ENCODE measurements at regions not wholly inside any gene's neighbourhood (a gene's known extent, or its start where the extent isn't known, plus 50 kb on each side); places are given as distances from the start of the nearest gene placed in this dataset.
A peak's percentile ranks its signal among the peaks of the same experiment; 100 is the strongest.

DNA sequence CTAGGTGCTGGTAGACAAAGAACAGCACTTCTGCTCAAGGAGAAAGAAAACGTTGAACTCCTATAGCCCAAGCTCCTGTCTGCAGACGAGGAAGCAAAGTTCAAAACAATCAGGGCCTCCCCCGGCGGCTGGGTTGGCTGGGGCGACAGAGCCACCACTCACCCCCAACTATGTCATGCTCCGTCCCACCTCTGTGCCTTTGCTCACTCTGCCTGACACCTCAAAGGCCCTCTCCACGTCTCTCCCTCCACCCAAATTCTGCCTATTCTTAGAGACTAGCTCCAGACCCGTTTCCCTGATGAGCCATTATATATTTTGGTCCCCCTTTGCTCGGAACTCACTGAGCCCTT is 304.3 kb downstream of the TLE3 start:
- no peak for DNase-seq (ENCODE audit: low read depth)

DNA sequence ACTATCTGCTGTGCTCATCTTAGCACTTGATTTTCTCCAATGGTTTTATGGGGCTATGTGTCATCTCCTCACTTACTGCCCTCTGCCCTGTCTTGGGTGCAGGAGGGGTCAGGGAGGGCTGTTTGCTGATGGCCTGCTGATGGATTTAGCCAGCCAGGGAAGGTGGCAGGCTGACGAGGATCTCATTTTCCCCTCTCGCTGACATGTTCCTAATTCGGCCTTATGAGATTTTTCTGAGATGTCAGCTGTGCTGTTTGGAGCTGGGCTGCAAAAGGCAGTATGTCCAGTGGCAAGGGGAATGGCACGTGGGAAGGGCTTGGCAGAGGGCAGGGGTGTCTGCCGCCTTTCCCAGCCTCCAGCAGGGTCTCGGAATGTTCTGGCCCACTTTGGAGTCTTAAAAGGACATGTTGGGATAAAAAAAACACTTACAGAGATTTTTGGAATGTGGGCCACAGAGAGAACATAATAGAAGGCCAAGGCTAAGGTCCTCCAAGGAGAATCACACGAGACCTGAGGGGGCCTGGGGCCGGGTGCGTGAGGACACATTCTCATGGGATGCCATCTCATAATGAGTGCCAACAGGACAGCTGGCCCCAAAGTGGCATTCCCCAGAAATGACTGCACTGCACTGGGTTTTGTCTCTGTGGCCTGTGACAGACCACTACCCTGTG is 303.8 kb downstream of the TLE3 start:
- DNase-seq (ENCODE audit: low read depth), result peak; percentile 32

DNA sequence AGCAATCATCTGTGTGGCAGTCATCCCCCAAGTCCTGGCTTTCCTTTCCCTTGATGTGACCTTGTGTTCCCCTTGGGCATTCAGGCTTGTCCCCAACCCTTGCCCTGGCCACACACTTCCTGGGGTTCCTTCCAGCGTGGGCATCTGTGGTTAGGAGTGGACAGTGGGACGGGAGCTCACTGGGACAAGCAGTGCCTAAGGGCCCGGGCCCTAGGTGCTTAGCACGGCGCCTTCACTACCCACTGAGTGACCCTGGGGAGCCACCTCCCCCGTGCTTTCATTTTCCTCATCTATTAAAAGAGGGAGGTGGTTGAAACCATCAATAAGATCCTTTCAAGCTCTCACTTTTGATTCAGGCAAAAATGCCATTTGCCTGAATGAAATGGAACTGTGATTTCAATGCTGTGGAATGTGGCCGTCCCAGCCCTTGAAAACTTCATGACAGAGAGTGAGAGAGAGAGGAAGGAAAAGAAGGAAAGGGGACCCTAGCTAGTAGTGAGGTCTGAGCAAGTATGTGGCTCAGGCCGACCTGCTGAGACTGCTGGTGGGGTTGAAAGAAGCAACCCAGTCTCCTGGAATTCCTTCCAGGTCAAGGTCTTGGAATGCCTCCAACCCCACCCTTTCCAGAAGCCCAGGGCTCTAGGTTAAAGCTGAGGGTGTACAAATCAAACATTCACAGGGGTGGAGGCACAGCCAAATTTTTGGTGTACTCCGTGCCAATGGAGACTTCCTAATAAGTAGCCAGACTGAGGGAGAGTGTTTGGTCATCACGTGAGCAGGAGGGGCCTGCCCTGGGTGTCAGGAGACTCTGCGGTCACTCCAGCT is 302.9 kb downstream of the TLE3 start:
- DNase-seq (ENCODE audit: low read depth), result peak; percentile 76

DNA sequence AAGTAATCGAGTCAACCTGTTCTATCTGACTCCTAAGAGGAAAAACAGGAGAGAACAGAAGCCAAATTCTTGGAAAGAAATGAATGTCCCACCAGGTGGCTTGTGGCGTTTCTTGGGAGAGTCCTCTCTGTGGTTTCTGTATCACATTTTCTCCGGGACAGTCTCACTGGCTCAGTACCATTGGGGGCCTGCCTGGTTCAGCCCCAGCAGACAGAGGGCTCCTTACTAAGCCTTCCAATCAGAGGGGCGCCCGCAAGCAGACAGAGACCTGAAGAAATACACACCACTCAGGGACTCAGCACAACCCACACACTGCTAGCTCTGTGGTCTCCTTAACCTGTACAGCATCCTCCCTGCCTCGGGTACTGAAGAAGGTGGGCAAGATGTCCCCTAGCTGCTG is 302.1 kb downstream of the TLE3 start:
- no peak for DNase-seq (ENCODE audit: low read depth)

DNA sequence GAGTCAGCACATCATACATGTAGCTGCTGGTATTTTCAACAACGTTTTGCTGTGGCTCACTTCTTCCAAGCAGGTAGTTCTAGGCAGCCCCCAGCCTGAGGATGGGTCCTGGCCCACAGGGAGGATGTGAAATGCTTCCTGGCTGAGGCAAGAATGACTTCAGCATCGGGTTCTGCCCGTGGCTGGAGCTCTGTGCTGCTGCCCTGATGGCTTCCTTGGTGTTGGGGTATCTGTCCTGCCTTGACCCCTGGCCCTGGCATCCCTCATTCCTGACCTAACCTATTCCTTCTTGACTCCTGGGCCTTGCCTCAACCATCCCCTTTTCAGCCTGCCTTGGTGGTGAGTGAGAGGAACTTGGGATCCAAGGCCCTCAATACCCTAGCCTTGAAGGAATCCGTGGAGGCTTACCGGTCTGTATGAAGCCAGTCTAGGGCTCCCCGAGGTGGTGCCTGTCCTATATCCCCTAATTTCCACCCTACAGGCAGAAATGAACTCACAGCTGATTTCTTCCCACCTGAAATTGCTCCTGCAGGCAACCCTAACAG is 300.6 kb downstream of the TLE3 start:
- DNase-seq (ENCODE audit: low read depth), result no peak

DNA sequence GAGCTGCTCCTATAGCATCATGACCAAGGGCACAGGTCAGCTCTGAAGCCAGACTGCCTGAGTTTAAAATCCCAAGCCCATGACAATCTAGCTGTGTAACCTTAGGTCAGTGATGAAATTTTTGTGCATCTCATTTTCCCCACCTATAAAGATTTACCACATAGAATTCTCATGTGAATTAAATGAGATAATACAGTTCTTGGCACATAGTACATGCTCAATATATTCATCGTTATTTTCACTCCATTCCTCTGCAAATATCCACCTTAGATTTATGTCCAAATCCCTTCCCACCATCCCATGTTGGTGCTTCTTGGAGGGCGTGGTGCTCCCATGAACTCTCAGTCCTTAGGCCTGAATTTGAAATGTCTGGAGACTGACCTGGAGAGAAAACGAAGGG is 300.1 kb downstream of the TLE3 start:
- no peak for DNase-seq (ENCODE audit: low read depth)

DNA sequence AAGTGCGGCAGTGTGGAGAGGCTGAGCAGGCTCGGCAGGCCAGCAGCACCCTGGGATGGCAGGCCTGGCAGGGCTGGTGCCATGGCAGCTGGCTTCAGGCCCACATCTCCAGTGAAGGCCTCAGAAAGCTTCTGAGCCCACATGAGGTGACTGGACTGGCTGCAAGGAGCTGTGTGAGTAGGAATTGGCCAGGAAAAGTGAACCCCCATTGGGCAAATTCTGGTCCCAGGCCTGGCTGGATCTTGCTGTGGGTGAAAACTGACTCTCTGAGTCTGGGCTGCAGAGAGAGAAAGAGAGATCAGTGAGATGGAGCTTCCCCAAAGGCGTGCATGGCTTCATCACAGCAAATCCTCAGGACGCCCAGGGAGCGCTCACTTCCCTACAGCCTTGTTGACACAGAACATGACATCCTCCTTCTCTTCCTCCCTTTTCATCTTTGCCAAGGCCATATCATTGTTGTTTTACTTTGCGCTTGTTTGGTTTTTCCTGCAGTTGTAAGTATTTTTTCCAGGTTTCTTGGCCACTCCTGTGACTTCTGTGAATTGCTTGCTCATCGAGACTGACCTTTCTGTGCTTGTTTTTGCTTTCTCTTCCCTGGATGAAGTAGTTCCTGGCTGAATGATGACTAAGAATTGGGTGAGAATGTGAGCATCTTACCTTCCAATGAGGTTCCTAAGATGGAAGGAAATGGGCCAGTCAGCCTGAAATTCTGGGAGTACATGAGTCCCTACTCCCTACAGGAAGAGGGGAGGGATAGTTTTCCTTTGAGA is 299.1 kb downstream of the TLE3 start:
- DNase-seq (ENCODE audit: low read depth), result peak; percentile 24

DNA sequence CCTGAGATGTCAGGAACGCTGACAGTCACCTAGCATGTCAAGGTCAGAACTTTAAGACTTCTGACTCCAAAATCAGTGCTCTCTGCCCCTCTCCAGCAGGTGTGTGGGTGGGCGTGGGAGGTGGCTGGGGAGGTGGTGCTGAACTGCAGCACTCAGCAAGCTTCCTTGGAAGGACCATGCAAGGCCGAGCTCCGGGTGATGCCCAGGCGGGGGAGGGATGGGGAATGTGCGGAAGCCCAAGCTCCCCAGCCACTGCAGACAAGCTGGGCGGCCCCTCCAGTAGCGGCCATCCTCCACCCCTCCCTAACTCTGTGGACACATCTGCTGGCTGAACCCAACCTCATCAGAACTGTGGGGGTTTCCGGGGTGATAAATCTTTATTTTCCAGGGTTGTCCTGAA is 296.6 kb downstream of the TLE3 start:
- DNase-seq (ENCODE audit: low read depth), result no peak

DNA sequence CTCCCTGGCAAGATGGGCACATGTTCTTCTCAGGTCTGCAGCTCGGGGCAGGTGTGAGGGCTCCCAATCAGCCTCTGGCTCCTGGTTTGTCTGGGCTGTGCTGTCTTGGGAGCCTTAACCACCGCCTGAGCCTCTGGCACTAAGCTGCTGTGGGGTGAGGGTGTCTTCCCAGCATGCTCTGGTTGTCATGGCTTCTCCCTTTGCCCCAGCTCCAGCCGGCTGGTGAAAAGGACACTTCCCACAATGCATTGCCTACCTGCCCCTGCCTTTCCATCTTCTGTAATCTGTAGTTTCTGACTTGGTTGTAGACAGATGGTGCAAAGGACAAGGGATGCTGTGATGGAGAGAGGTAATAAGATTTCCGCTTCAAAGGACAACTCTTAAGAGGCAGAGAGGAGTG is 295.3 kb downstream of the TLE3 start:
- DNase-seq (ENCODE audit: low read depth), result no peak

DNA sequence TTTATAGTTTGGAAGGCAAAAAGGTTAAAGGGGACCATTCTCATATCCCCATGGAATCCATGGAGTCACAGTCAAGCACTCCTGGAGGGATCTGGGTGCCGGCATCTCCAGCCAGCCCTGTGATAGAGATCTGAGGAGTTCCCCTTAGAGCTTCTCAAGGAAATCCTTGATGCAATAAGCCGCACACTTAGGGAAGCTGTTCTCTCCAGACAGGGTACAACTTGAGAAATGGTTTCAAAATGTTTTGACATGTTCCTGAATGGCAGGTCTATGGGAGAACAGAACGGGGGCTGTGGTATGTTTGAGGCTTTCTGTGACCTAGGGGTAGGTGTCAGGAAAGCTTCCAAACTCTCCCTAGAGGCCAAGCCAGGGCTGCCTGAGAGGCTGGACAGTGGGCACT is 292.9 kb downstream of the TLE3 start:
- DNase-seq (ENCODE audit: low read depth), result no peak

DNA sequence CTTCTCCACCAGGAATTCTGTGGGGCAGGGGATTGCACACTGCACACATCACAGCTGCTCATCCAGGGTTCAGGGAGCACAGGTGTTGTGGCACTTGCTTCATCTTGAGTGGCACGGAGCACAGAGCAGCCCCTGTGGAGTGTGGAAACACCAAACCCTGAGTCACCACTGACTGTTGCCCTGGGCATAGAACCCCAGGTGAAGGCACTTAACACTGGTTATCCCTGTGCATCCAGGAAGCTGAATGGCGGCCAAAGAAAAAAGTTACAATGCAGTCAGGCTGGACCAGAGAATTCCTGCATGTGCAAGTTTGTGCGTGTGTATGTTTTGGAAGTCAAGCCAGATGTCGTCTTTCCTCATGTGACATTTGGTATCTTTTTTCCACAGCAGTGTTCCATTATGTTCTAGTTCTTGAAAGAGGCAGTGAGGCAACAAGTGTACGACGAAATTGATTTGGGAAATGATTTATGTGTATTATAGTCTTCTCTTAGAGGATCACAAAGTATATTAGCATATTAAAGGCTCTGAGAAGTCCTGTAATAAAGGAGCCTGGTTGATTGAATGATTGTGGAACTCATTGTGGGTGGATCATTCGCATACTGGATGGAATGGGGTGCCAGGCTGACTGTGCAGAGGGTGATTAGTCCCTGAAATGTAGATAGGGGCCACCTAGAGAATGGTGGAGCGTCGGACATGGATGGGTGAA is 292.3 kb downstream of the TLE3 start:
- no peak for DNase-seq (ENCODE audit: low read depth)

DNA sequence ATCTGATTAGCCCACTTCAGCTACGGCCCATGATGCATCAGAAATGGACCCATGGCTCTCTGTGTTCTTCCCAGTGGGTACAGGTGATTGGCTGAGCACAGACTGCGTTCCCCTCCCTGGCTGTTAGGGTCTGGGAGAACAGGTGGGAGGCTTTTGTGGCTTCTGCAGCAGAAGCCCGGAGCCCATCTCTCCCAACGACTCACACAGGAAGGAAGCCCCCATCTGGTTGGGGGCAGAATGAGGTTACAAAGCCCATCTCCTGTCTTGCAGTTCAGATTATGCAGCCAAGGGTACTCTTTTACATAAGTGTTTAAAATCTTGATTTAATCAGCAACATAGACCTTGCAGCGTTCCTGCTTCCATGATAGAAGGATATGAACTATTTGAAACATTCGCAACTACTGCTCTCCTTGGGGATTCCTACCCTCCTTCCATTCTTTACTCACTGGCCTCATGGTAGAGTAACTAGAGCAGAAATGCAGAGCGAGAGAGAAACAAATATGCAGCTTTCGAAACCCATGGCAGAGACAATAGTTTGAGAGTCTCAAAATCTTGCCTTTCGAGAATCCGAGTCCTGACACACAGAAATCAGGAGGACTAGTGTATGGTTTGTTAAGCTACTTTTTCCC is 291.3 kb downstream of the TLE3 start:
- no peak for DNase-seq (ENCODE audit: low read depth)

DNA sequence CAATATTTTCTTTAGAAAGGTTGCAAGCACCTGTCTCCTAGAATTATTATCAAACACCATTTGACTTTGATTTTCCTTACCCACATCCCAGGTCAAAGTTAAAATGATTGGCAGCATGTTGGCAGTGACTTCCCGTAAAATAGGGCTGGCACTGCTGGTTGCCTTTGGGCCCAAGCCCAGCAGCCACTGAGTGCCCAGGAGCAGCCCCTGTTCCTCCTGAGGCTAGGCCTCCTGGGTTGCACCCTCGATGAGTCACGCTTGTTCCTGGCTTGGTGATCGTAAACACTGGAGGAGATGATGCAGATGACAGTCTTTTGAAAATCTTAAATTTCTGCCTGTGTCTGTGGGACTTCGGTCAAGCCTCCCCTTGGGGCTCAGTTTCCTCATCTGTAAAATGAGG is 290.0 kb downstream of the TLE3 start:
- peak; percentile 47 for DNase-seq (ENCODE audit: low read depth)

DNA sequence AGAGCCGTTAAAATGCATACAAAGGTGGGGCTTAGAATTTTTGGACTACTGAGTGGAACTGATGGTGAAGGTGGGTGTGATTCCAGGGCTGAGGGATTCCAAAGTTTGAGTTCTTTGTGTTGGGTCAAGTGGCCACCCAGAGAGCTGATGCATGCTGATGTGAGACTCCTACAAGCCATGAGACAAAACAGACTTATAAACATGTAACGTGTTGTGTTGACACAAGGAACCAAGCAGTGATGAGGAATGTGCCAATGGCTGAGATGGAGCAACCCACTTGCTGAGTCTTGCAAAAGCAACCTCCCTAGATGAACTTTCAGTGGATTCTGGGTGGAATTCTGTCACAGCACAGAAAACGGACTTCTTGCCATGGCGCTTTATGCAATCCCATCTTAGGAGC is 289.0 kb downstream of the TLE3 start:
- DNase-seq (ENCODE audit: low read depth), result no peak

DNA sequence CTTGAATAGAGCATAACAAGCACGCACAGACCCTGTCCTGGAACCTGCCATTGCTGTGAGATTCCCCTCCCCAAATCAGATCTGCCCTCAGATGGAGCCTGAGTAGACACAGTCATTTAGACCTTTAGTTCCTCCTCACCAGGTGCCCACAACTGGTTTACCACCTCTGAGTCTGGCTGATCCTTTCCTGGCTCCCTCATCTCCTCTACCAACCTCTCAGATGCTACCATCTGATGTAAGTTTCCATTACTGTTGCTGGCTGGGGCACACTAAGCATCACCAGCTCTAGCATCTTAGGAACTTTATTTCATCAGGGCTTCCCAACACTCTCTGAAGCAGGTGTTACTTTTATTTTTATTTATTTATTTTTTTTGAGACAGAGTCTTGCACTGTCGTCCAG is 288.3 kb downstream of the TLE3 start:
- no peak for DNase-seq (ENCODE audit: low read depth)

DNA sequence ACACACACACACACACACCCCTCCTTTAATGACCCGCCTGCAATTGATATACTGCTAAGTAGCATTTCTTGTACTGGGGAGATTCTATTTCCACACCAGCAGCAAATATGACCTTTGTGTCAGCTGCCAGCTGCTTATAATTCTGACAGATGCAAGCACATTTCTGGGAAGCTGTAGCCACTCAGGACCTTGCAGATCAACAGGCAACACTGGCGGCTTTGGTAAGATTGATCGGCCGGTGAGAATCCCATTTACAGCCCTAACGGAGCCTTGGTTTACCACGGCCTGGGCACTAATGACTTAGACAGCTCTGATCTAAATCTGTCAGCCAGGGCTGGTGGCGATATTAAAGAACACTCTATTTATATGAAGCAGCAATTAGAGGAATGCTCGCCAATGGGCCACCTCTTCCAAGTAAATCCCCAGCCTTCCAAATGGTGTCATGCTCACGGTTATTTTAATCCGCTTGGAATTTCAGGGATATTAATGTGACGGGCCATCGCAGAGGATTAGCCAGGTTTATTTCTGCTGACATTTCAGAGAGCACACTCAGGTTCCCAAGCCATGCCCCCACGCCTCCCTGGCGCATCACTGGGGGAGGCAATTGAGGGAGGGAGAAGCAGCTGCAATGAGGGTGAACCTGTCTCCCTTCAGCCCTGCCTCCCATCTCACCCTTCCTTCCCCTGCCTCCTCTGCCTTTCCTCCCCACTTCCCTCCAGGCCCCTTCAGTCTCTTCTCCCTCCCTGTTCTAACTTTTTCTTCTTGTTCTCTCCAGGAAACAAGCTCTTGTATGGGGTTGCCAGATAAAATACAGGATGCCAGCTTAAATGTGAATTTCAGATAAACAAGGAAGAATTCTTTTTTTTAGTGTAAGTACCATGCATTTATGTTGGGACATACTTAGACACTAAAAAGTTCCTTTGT is 287.0 kb downstream of the TLE3 start:
- DNase-seq (ENCODE audit: low read depth), result no peak

DNA sequence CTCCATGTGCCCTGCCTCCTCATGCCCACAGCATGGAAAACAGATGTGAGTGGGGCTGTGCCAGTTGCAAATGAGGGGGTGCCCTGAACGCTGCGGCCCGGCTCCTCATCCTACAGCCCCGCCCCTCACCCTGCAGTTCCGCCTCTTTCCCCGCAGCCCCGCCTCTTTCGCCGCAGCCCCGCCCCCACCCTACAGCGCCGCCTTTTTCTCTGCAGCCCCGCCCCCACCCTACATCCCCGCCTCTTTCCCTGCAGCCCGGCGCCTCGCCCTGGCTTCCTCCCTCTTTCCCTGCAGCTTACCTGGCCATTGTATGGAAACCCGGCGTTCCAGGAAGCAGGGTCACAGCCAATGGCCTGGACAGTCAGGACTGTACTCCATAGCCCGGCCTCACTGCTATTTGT is 284.9 kb downstream of the TLE3 start:
- no peak for DNase-seq (ENCODE audit: low read depth)

DNA sequence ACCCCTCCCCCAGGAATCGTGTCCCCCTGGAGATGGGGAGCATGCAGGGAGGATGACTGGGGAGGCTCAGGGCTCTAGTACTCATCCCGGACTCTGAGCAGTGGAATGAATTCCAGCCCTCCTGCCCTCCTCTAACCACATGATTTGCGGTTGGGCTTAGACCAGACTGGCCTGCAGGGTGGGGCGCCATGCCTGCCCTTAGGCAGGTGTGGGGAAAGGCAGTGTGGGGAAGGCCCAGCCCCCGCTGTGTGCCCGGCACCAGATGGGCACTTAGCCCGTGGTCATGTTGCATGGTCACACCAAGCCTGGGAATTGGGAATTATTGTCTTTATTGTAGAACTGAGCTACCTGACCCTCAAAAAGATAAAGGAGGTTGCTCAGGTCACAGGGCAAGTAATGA is 283.8 kb downstream of the TLE3 start:
- no peak for DNase-seq (ENCODE audit: low read depth)

DNA sequence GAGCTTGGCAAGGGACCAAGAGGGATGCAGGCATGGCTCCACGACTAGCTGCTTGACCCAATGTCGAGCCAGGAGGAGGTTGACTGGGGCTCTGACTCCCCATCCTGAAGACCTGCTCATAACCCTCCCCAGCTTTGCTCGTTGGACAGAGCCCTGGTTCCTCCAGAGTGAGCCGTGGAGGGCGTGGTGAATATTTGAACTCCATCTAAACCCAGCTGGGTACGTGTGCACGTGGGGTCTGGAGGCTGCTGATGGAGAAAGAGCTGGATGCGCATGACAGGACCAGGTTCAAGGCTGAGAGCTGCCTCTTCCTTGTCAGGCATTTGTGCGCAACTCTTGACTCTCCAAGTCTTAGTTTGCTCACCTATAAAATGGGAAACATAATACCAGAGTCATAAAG is 282.8 kb downstream of the TLE3 start:
- DNase-seq (ENCODE audit: low read depth), result no peak

DNA sequence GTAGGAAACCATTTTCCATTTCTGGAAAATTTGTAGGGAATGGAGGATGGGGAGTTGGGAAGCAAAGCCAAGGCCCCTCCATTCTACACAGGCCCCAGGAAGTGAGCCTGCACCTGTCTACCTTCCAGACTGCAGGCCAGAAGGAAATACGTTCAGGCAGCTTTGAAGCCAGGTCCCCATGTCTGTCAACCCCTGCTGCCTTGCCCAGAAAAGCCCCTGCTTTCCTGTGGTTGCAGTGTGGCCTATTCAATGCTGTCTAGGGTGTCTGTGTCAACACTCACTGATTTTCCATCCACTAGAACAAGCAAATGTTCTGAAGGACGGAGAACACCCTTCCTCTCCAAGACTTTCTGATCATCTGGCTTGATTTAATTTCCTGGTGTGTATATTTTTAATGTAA is 281.9 kb downstream of the TLE3 start:
- no peak for DNase-seq (ENCODE audit: low read depth)

DNA sequence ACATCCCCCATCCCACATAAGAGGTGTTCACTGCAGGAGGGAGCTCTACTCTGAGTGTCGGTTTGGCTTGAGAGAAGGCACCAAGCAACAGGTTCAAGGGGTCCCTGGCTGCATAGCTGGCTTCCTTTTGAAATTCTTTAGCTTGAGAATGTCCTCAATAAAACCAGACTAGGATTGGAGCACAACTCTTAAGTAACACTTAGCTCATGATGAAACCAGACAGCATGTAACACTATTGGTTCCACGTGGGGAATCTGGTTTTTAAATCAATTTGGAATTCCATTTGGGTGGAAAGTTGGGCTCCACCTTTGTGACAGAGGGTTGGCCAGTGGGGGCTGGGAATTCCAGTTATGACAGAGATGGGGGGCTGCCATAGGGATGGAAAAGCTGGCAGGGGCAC is 281.2 kb downstream of the TLE3 start:
- no peak for DNase-seq (ENCODE audit: low read depth)

Measured in EH (cell line).